HepG2 (cell line): ENCODE measurements at regions not wholly inside any gene's neighbourhood (a gene's known extent, or its start where the extent isn't known, plus 50 kb on each side); places are given as distances from the start of the nearest gene placed in this dataset.

Experiments
- ATAC-seq: fragments of 200-7000 bp; cut with Tn5 transposase; 3 replicates; pipeline ENCODE4 v1.9.1; 2020; ENCODE audit warnings: mild to moderate bottlenecking, moderate library complexity
- BruUV-seq: library from RNA; stranded (reverse); fragments of 400-500 nt; replicated peaks from 2 replicates; lab custom pipeline; 2021; lab: Mats Ljungman, UMichigan
- CTCF ChIA-PET: fragments of 300-600 bp; formaldehyde crosslinking; extraction: SDS; loops from one replicate; lab custom pipeline; 2021; ENCODE audit warnings: low total read pairs, inconsistent platforms, low intra/inter-chr PET ratio; lab: Yijun Ruan, JAX
- POLR2A ChIA-PET: fragments of 350-600 bp; sonication (Branson Sonifier 250); formaldehyde crosslinking; loops from one replicate; lab custom pipeline; 2020; ENCODE audit warnings: antibody characterized with exemption, inconsistent platforms; lab: Yijun Ruan, JAX
- DNase-seq: peaks from one replicate; pipeline ENCODE4 v3.0.0-alpha.2; 2015; ENCODE audit warnings: low spot score
- FAIRE-seq: peaks from 3 replicates; lab custom pipeline; 2011; peaks lifted over from hg19 to GRCh38; lab: Jason Lieb, UNC
- H2AFZ ChIP-seq: one replicate; pipeline ENCODE4 v1.6.1; 2011; ENCODE audit warnings: low read length, inconsistent platforms
- H3K27ac ChIP-seq: fragments of 300-600 bp; 3 replicates; pipeline ENCODE4 v1.8.0; 2011; ENCODE audit warnings: mixed run types, mild to moderate bottlenecking, mixed read lengths, low read length, inconsistent platforms; ENCODE audit not compliant: insufficient read depth; ENCODE audit errors: extremely low read length
- H3K27me3 ChIP-seq, 2 experiments: fragments of 200-600 bp in 1 of 2; 2 replicates in 1 of 2; 3 replicates in 1 of 2; pipeline versions ENCODE4 v1.6.0 to v1.8.0; 2011; ENCODE audit warnings: low read length in 2 of 2, mild to moderate bottlenecking in 2 of 2, moderate library complexity in 2 of 2, inconsistent platforms in 1 of 2; ENCODE audit not compliant: insufficient read depth in 2 of 2, control insufficient read depth in 1 of 2
- H3K36me3 ChIP-seq, 2 experiments: fragments of 200-600 bp in 1 of 2; replicated peaks in 1 of 2; 2 replicates in 1 of 2; 3 replicates in 1 of 2; pipeline versions ENCODE4 v1.5.1 to v1.8.0; 2011; ENCODE audit warnings: low read length in 2 of 2, inconsistent platforms in 1 of 2; ENCODE audit not compliant: insufficient read depth in 2 of 2, control insufficient read depth in 1 of 2
- H3K4me1 ChIP-seq: 2 replicates; pipeline ENCODE4 v1.5.1; 2012; ENCODE audit warnings: low read length, inconsistent platforms; ENCODE audit not compliant: insufficient read depth
- H3K4me2 ChIP-seq: 2 replicates; pipeline ENCODE4 v1.6.0; 2011; ENCODE audit warnings: low read depth, low read length, inconsistent platforms
- H3K4me3 ChIP-seq, 3 experiments: fragments of 200-600 bp in 1 of 3; sonication (generic), shearing (Covaris generic) in 1 of 3; replicated peaks in 1 of 3; 2 replicates each; pipeline ENCODE4 v1.5.1; 2011 to 2016; ENCODE audit warnings: low read length in 3 of 3, inconsistent platforms in 2 of 3, low read depth in 2 of 3, mild to moderate bottlenecking in 2 of 3, control low read depth in 1 of 3, mixed read lengths in 1 of 3; ENCODE audit not compliant: insufficient read depth in 1 of 3
- H3K79me2 ChIP-seq: one replicate; pipeline ENCODE4 v1.6.1; 2011; ENCODE audit warnings: low read length, inconsistent platforms; ENCODE audit not compliant: insufficient read depth
- H3K9ac ChIP-seq: 2 replicates; pipeline ENCODE4 v1.6.0; 2011; ENCODE audit warnings: mild to moderate bottlenecking, low read depth, low read length, inconsistent platforms; ENCODE audit not compliant: insufficient read depth
- H3K9me3 ChIP-seq: 2 replicates; pipeline ENCODE4 v1.5.1; 2012; ENCODE audit warnings: mild to moderate bottlenecking, low read length
- H4K20me1 ChIP-seq: 2 replicates; pipeline ENCODE4 v1.6.0; 2011; ENCODE audit warnings: inconsistent platforms, mild to moderate bottlenecking, low read length, moderate library complexity; ENCODE audit not compliant: insufficient read depth
- GATAD2A ChIP-seq: IDR thresholded peaks from 2 replicates; pipeline ENCODE4 v1.6.1; 2016
- IRF2 ChIP-seq: IDR thresholded peaks from 2 replicates; pipeline ENCODE4 v1.6.1; 2018; ENCODE audit warnings: missing genetic modification reagents, missing compliant biosample characterization
- MLXIP ChIP-seq: sonication (generic); formaldehyde crosslinking; IDR thresholded peaks from 2 replicates; pipeline ENCODE4 v1.9.0; 2021; ENCODE audit warnings: missing genetic modification reagents, borderline replicate concordance
- NFKB2 ChIP-seq: sonication (generic); formaldehyde crosslinking; IDR thresholded peaks from 2 replicates; pipeline ENCODE4 v1.4.0; 2020; ENCODE audit warnings: missing genetic modification reagents, borderline replicate concordance
- TEF ChIP-seq: sonication (generic); formaldehyde crosslinking; IDR thresholded peaks from 2 replicates; pipeline ENCODE4 v1.5.0; 2020; ENCODE audit warnings: missing genetic modification reagents
- ZFP37 ChIP-seq: sonication (generic); formaldehyde crosslinking; IDR thresholded peaks from 2 replicates; pipeline ENCODE4 v1.4.0; 2020; ENCODE audit warnings: missing genetic modification reagents, borderline replicate concordance
- ZNF225 ChIP-seq: sonication (generic); formaldehyde crosslinking; IDR thresholded peaks from 2 replicates; pipeline ENCODE4 v1.4.0; 2020; ENCODE audit warnings: mild to moderate bottlenecking, missing genetic modification reagents
- ZNF256 ChIP-seq: sonication (generic); formaldehyde crosslinking; conservative IDR thresholded peaks from 2 replicates; pipeline ENCODE4 v1.4.0; 2020; ENCODE audit warnings: missing genetic modification reagents
- ZNF350 ChIP-seq: sonication (generic); formaldehyde crosslinking; IDR thresholded peaks from 2 replicates; pipeline ENCODE4 v1.4.0; 2020; ENCODE audit warnings: mild to moderate bottlenecking, low read depth, missing genetic modification reagents, borderline replicate concordance
- ZNF430 ChIP-seq: sonication (generic); formaldehyde crosslinking; IDR thresholded peaks from 2 replicates; pipeline ENCODE4 v1.9.0; 2021; ENCODE audit warnings: mild to moderate bottlenecking, missing genetic modification reagents
- ZNF616 ChIP-seq: sonication (generic); formaldehyde crosslinking; IDR thresholded peaks from 2 replicates; pipeline ENCODE4 v1.5.0; 2020; ENCODE audit warnings: low read depth, mild to moderate bottlenecking, missing genetic modification reagents
- WGBS: methylation state at CpG from one replicate; pipeline ENCODE4 v1.1.6; 2017; ENCODE audit warnings: low lambda C conversion rate; 5-methylcytosine and 5-hydroxymethylcytosine counted together
- in situ Hi-C: cut with HindIII; loops from 2 replicates; pipeline ENCODE4 v1.10.0; 2017; ENCODE audit warnings: low pct_unique_long_range_greater_than_20kb; ENCODE audit not compliant: extremely low pct_ligation_motif_present
- intact Hi-C: fragments of 100-400 bp; cut with micrococcal nuclease; formaldehyde crosslinking; loops from one replicate; pipeline ENCODE4 v1.10.0; 2022; ENCODE audit not compliant: unreplicated experiment

- H3K4me1 ChIP-seq: peaks cover 11% of the 10 kb centered on the region
- TF ChIP-seq TEF (CRISPR knock-in tag): no peak
- TF ChIP-seq ZFP37: no peak
- no peak for TF ChIP-seq ZNF430 (CRISPR knock-in tag)
- no peak for TF ChIP-seq IRF2 (CRISPR knock-in tag)
- no peak for TF ChIP-seq NFKB2 (CRISPR knock-in tag)
- no peak for TF ChIP-seq ZNF256 (CRISPR knock-in tag)
- no peak for TF ChIP-seq ZNF225 (CRISPR knock-in tag)
- no peak for TF ChIP-seq GATAD2A
- no peak for TF ChIP-seq ZNF616 (CRISPR knock-in tag)
- no peak for TF ChIP-seq ZNF350
- TF ChIP-seq MLXIP (CRISPR knock-in tag): no peak
- ChIA-PET CTCF (no interaction called here), POLR2A (interaction anchor here (0.7 kb wide), 1 partner anchor 66 kb away, joined by 3 read pairs; no protein-coding TSS in a partner anchor)
- no peak overlapping the region for H3K27ac ChIP-seq
- H3K9me3 ChIP-seq: no peaks in the 10 kb centered on the region
- H2AFZ ChIP-seq: no peak overlapping the region
- FAIRE-seq: no peak
- WGBS: 43% methylated on average over 2 of the region's 2 CpGs
- no peak overlapping the region for H3K4me2 ChIP-seq
- no peaks in the 10 kb centered on the region for H3K79me2 ChIP-seq
- no peaks in the 10 kb centered on the region for H3K27me3 ChIP-seq
- intact Hi-C loops (no loop called here), in situ Hi-C loops (no loop called here)
- no peak for ATAC-seq
- no TSS peak for BruUV-seq
- H3K36me3 ChIP-seq: no peaks in the 10 kb centered on the region
- DNase-seq: no peak
- no peak overlapping the region for H3K9ac ChIP-seq
- H4K20me1 ChIP-seq: no peaks in the 10 kb centered on the region
- H3K4me3 ChIP-seq: no peak overlapping the region
Observed at GRCh38 chr1:116854403-116854690, 55.4 kb upstream of the PTGFRN start.
